ENCODE measurements at regions not wholly inside any gene's neighbourhood (a gene's known extent, or its start where the extent isn't known, plus 50 kb on each side); places are given as distances from the start of the nearest gene placed in this dataset.

DNA sequence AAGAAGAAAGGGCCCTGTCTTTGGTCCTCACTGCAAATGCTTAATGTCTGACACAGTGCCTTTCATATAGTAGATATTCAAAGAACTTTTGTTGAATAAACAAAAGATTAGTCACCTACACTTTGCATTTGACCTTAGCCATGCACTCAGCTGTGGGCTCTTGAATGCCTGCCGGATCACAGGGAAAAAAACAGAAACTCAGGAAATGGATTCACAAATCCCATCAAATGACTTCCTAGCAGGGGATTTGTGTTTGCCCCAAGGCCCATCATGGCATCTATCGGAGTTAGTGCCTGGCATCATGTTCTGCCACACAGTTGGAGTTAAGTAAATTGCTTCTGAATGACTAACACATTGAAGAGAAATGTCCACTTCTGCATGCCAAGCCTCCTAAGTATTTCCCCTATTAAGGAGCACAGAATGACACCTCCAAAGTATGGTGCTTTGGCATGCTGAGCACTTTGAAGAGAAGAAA is 72.3 kb upstream of the DST start:
- TF ChIP-seq CTCF (IDR thresholded peaks at IDR 0.05; ENCODE audit: insufficient read depth, low read length) (no peak), POLR2AphosphoS5 (IDR thresholded peaks at IDR 0.05; ENCODE audit: low read depth) (no peak), REST (IDR thresholded peaks at IDR 0.05; ENCODE audit: insufficient replicate concordance, low read depth) (no peak), GABPA (IDR thresholded peaks at IDR 0.05; ENCODE audit: low read depth) (no peak), SPI1 (IDR thresholded peaks at IDR 0.05; ENCODE audit: borderline replicate concordance, low read depth) (no peak)
